A673 (cell line): ENCODE measurements at regions not wholly inside any gene's neighbourhood (a gene's known extent, or its start where the extent isn't known, plus 50 kb on each side); places are given as distances from the start of the nearest gene placed in this dataset.

Experiments used
- EZH2 ChIP-seq: fragments of 200-600 bp; sonication (generic); IDR thresholded peaks from 2 replicates; pipeline ENCODE4 v1.6.1; 2017; ENCODE audit warnings: borderline replicate concordance, low read depth, mild to moderate bottlenecking, mixed read lengths, antibody characterized with exemption, low read length; ENCODE audit not compliant: poor library complexity, severe bottlenecking
- TF ChIP-seq, protein P1 (sequence below): fragments of 300-800, 200-600 bp; sonication (generic); conservative IDR thresholded peaks from 2 replicates; pipeline ENCODE4 v1.5.1; 2017; ENCODE audit warnings: low read depth, mild to moderate bottlenecking, antibody characterized with exemption, low read length, moderate library complexity, mixed read lengths

GRCh38 chr2:15811367-15811766 lies 129.0 kb upstream of the MYCN start:
- TF ChIP-seq, protein P1, sequence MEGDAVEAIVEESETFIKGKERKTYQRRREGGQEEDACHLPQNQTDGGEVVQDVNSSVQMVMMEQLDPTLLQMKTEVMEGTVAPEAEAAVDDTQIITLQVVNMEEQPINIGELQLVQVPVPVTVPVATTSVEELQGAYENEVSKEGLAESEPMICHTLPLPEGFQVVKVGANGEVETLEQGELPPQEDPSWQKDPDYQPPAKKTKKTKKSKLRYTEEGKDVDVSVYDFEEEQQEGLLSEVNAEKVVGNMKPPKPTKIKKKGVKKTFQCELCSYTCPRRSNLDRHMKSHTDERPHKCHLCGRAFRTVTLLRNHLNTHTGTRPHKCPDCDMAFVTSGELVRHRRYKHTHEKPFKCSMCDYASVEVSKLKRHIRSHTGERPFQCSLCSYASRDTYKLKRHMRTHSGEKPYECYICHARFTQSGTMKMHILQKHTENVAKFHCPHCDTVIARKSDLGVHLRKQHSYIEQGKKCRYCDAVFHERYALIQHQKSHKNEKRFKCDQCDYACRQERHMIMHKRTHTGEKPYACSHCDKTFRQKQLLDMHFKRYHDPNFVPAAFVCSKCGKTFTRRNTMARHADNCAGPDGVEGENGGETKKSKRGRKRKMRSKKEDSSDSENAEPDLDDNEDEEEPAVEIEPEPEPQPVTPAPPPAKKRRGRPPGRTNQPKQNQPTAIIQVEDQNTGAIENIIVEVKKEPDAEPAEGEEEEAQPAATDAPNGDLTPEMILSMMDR = no peak
- TF ChIP-seq EZH2 = no peak
